Skeletal muscle cell (primary cell): ENCODE measurements at regions not wholly inside any gene's neighbourhood (a gene's known extent, or its start where the extent isn't known, plus 50 kb on each side); places are given as distances from the start of the nearest gene placed in this dataset.

Experiments used
- DNase-seq: peaks from one replicate; pipeline ENCODE4 v3.0.0-alpha.2; 2010; ENCODE audit warnings: low read depth
- H3K4me3 ChIP-seq: 2 replicates; pipeline ENCODE4 v1.5.1; 2011; ENCODE audit warnings: low read depth, mild to moderate bottlenecking, control low read depth, low read length, moderate library complexity

GRCh38 chr1:14514739-14515138 lies 83.7 kb upstream of the KAZN start:
- H3K4me3 ChIP-seq, result no peak overlapping the region
- DNase-seq, result no peak

- H3K4me3 ChIP-seq, result no peak overlapping the region
- DNase-seq, result peak; percentile 85
Observed at GRCh38 chr1:14516974-14517840, 81.3 kb upstream of the KAZN start.

GRCh38 chr1:14517841-14518180 lies 80.7 kb upstream of the KAZN start:
- no peak overlapping the region for H3K4me3 ChIP-seq
- DNase-seq, result no peak

GRCh38 chr1:14519976-14520375 lies 78.5 kb upstream of the KAZN start:
- no peak for DNase-seq
- no peak overlapping the region for H3K4me3 ChIP-seq

GRCh38 chr1:14520514-14521163 lies 77.8 kb upstream of the KAZN start:
- no peak for DNase-seq
- no peak overlapping the region for H3K4me3 ChIP-seq

- peak; percentile 25 for DNase-seq
- H3K4me3 ChIP-seq, result no peak overlapping the region
Observed at GRCh38 chr1:14521622-14522021, 76.9 kb upstream of the KAZN start.

GRCh38 chr1:14522077-14522925 lies 76.2 kb upstream of the KAZN start:
- no peak overlapping the region for H3K4me3 ChIP-seq
- DNase-seq, result peak; percentile 73

GRCh38 chr1:14522926-14523241 lies 75.6 kb upstream of the KAZN start:
- DNase-seq, result peak; percentile 59
- H3K4me3 ChIP-seq, result no peak overlapping the region

GRCh38 chr1:14524826-14525636 lies 73.5 kb upstream of the KAZN start:
- no peak overlapping the region for H3K4me3 ChIP-seq
- no peak for DNase-seq

GRCh38 chr1:14529475-14529874 lies 69.0 kb upstream of the KAZN start:
- no peak overlapping the region for H3K4me3 ChIP-seq
- no peak for DNase-seq

- no peak for DNase-seq
- H3K4me3 ChIP-seq, result no peak overlapping the region
Observed at GRCh38 chr1:14531519-14531918, 67.0 kb upstream of the KAZN start.

- no peak for DNase-seq
- no peak overlapping the region for H3K4me3 ChIP-seq
Observed at GRCh38 chr1:14535619-14536355, 62.7 kb upstream of the KAZN start.

- no peak overlapping the region for H3K4me3 ChIP-seq
- DNase-seq, result no peak
Observed at GRCh38 chr1:14538335-14538734, 60.1 kb upstream of the KAZN start.

- H3K4me3 ChIP-seq, result no peak overlapping the region
- no peak for DNase-seq
Observed at GRCh38 chr1:14539309-14539708, 59.2 kb upstream of the KAZN start.

- no peak for DNase-seq
- H3K4me3 ChIP-seq, result no peak overlapping the region
Observed at GRCh38 chr1:14539953-14540563, 58.4 kb upstream of the KAZN start.

GRCh38 chr1:14541348-14541747 lies 57.1 kb upstream of the KAZN start:
- no peak overlapping the region for H3K4me3 ChIP-seq
- DNase-seq, result no peak

GRCh38 chr1:14543191-14543840 lies 55.2 kb upstream of the KAZN start:
- peak; percentile 12 for DNase-seq
- no peak overlapping the region for H3K4me3 ChIP-seq

GRCh38 chr1:14544319-14544718 lies 54.2 kb upstream of the KAZN start:
- no peak for DNase-seq
- H3K4me3 ChIP-seq, result no peak overlapping the region
